ENCODE measurements at regions not wholly inside any gene's neighbourhood (a gene's known extent, or its start where the extent isn't known, plus 50 kb on each side); places are given as distances from the start of the nearest gene placed in this dataset.

GRCh38 chr21:38611277-38611676, 113.0 kb upstream of the ERG start (continued):
- TF ChIP-seq ZNF26 (tag by site-specific recombination; IDR thresholded peaks at IDR 0.05), result no peak
- TF ChIP-seq ZNF629 (tag by site-specific recombination; IDR thresholded peaks at IDR 0.05), result no peak

- POLR2A ChIA-PET, result no interaction called here
- H3K4me3 ChIP-seq (ENCODE audit: low read depth, low read length), result no peak overlapping the region
- CTCF ChIA-PET, result interaction anchor here (0.6 kb wide), 1 partner anchor 15 kb away, joined by 3 read pairs; no protein-coding TSS in a partner anchor
- no peaks in the 10 kb centered on the region for H3K4me1 ChIP-seq (ENCODE audit: control insufficient read depth, insufficient read depth, low read length)
- H3K27ac ChIP-seq (ENCODE audit: extremely low read depth, low read depth, low read length), result no peak overlapping the region
- H3K36me3 ChIP-seq (ENCODE audit: control insufficient read depth in 2 of 2, insufficient read depth in 1 of 2, low read length in 2 of 2), result no peaks in the 10 kb centered on the region
- no peaks in the 10 kb centered on the region for H3K9me3 ChIP-seq (ENCODE audit: control insufficient read depth, insufficient read depth, low read depth, low read length)
- TF ChIP-seq ZNF777 (tag by site-specific recombination; IDR thresholded peaks at IDR 0.05; ENCODE audit: borderline replicate concordance) (no peak), PRDM1 (tag by site-specific recombination; IDR thresholded peaks at IDR 0.05) (no peak), BCL11B (tag by site-specific recombination; IDR thresholded peaks at IDR 0.05; ENCODE audit: low read depth) (no peak), ZNF701 (tag by site-specific recombination; IDR thresholded peaks at IDR 0.05) (no peak)
Measured at GRCh38 chr21:38613686-38614085, 115.4 kb upstream of the ERG start.

GRCh38 chr21:38614558-38614957, 116.3 kb upstream of the ERG start:
- no peak overlapping the region for H3K4me3 ChIP-seq (ENCODE audit: low read depth, low read length)
- no peak for TF ChIP-seq REPIN1 (tag by site-specific recombination; IDR thresholded peaks at IDR 0.05; ENCODE audit: low read depth)
- TF ChIP-seq ZNF37A (tag by site-specific recombination; IDR thresholded peaks at IDR 0.05), result no peak
- no peak for TF ChIP-seq KLF10 (tag by site-specific recombination; IDR thresholded peaks at IDR 0.05)
- no peak for TF ChIP-seq ZNF473 (tag by site-specific recombination; IDR thresholded peaks at IDR 0.05)
- no peak for TF ChIP-seq SETDB1 (IDR thresholded peaks at IDR 0.05; ENCODE audit: insufficient read length, low read length)
- TF ChIP-seq GLIS2 (tag by site-specific recombination; IDR thresholded peaks at IDR 0.05), result no peak
- TF ChIP-seq OVOL3 (tag by site-specific recombination; IDR thresholded peaks at IDR 0.05), result no peak
- TF ChIP-seq ZNF18 (tag by site-specific recombination; IDR thresholded peaks at IDR 0.05), result no peak
- no peak overlapping the region for H3K27ac ChIP-seq (ENCODE audit: extremely low read depth, low read depth, low read length)
- no peaks in the 10 kb centered on the region for H3K9me3 ChIP-seq (ENCODE audit: control insufficient read depth, insufficient read depth, low read depth, low read length)
- ChIA-PET POLR2A (no interaction called here), CTCF (no interaction called here)
- H3K4me1 ChIP-seq (ENCODE audit: control insufficient read depth, insufficient read depth, low read length), result no peaks in the 10 kb centered on the region
- no peaks in the 10 kb centered on the region for H3K36me3 ChIP-seq (ENCODE audit: control insufficient read depth in 2 of 2, insufficient read depth in 1 of 2, low read length in 2 of 2)

- H3K9me3 ChIP-seq (ENCODE audit: control insufficient read depth, insufficient read depth, low read depth, low read length), result no peaks in the 10 kb centered on the region
- ChIA-PET CTCF (no interaction called here), POLR2A (no interaction called here)
- no peaks in the 10 kb centered on the region for H3K36me3 ChIP-seq (ENCODE audit: control insufficient read depth in 2 of 2, insufficient read depth in 1 of 2, low read length in 2 of 2)
- H3K4me1 ChIP-seq (ENCODE audit: control insufficient read depth, insufficient read depth, low read length), result no peaks in the 10 kb centered on the region
- no peak overlapping the region for H3K4me3 ChIP-seq (ENCODE audit: low read depth, low read length)
- no peak overlapping the region for H3K27ac ChIP-seq (ENCODE audit: extremely low read depth, low read depth, low read length)
- TF ChIP-seq ZNF19 (tag by site-specific recombination; IDR thresholded peaks at IDR 0.05; ENCODE audit: low read depth), result no peak
- TF ChIP-seq ZNF677 (tag by site-specific recombination; IDR thresholded peaks at IDR 0.05), result no peak
- no peak for TF ChIP-seq ZNF148 (tag by site-specific recombination; IDR thresholded peaks at IDR 0.05; ENCODE audit: borderline replicate concordance)
- TF ChIP-seq ZNF837 (tag by site-specific recombination; IDR thresholded peaks at IDR 0.05), result no peak
- no peak for TF ChIP-seq ZNF707 (tag by site-specific recombination; IDR thresholded peaks at IDR 0.05)
- TF ChIP-seq ZFP37 (tag by site-specific recombination; IDR thresholded peaks at IDR 0.05), result no peak
- TF ChIP-seq GLIS1 (tag by site-specific recombination; IDR thresholded peaks at IDR 0.05), result no peak
- no peak for TF ChIP-seq ZNF280D (tag by site-specific recombination; IDR thresholded peaks at IDR 0.05)
- TF ChIP-seq KLF10 (tag by site-specific recombination; IDR thresholded peaks at IDR 0.05), result no peak
- no peak for TF ChIP-seq ZNF223 (tag by site-specific recombination; IDR thresholded peaks at IDR 0.05)
- no peak for TF ChIP-seq ZBTB20 (tag by site-specific recombination; IDR thresholded peaks at IDR 0.05)
Measured at GRCh38 chr21:38619480-38619879, 121.2 kb upstream of the ERG start.
